ENCODE measurements at regions not wholly inside any gene's neighbourhood (a gene's known extent, or its start where the extent isn't known, plus 50 kb on each side); places are given as distances from the start of the nearest gene placed in this dataset.

DNA sequence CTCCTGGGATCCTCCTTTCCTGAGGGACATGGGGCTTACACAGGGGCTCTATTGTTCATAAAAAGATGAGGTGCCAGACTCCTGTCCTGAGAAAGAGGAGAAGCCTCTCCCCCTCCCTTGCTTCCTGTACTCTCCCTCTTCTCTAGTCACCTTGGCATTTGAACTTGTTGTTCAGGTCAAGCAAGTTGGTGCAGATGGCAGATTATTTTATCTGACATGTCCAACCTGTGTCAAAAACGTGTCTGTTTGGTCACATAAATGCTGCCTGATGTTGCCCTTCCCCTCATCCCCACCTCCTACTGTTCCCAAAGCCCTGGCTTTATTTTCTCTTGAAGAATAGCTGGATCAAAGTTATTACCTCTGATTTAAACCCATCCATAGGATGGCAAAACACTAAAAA, 154.8 kb downstream of the TMX1 start:
- TF ChIP-seq SUZ12 (IDR thresholded peaks at IDR 0.05; ENCODE audit: extremely low read depth, insufficient read depth, insufficient read length) (no peak), YY1 (IDR thresholded peaks at IDR 0.05; ENCODE audit: insufficient read depth, insufficient read length) (no peak), ZNF274 (IDR thresholded peaks at IDR 0.05; ENCODE audit: low read depth, low read length) (no peak)
